Testis (tissue), 2 donors: ENCODE measurements at regions not wholly inside any gene's neighbourhood (a gene's known extent, or its start where the extent isn't known, plus 50 kb on each side); places are given as distances from the start of the nearest gene placed in this dataset.

Experiments used
- CTCF ChIP-seq, 3 experiments: fragments of 450-650 bp in 2 of 3; fragments of 200-600 bp in 1 of 3; sonication (generic) in 1 of 3; IDR thresholded peaks; one replicate each; pipeline ENCODE4 v1.5.1; 2016 to 2019; ENCODE audit warnings: antibody characterized with exemption in 3 of 3, mild to moderate bottlenecking in 2 of 3, moderate library complexity in 1 of 3
- POLR2A ChIP-seq: fragments of 450-650 bp; IDR thresholded peaks from one replicate; pipeline ENCODE4 v1.6.1; 2017; ENCODE audit warnings: antibody characterized with exemption, mild to moderate bottlenecking, moderate library complexity

GRCh38 chr2:10187661-10188060, 65.1 kb downstream of the RRM2 start:
- TF ChIP-seq CTCF (IDR thresholded peaks at IDR 0.05) = no peak
- TF ChIP-seq POLR2A = no peak
